H9 (cell line): ENCODE measurements at regions not wholly inside any gene's neighbourhood (a gene's known extent, or its start where the extent isn't known, plus 50 kb on each side); places are given as distances from the start of the nearest gene placed in this dataset.
"Not testable (repeated sequence)": the region's sequence is repeated elsewhere in the genome, so short reads cannot be mapped to it uniquely, and the experiment has no call there.

ENCODE experiments used
- DNase-seq: peaks from one replicate; pipeline ENCODE4 v3.0.0-alpha.2; 2017
- H2AFZ ChIP-seq: one replicate; pipeline ENCODE4 v1.6.1; 2013; ENCODE audit warnings: mild to moderate bottlenecking, low read length, control low read depth, moderate library complexity
- H2AK5ac ChIP-seq: 2 replicates; pipeline ENCODE4 v1.6.1; 2013; ENCODE audit warnings: low read length, control low read depth, mixed read lengths; ENCODE audit not compliant: insufficient read length
- H2BK120ac ChIP-seq: one replicate; pipeline ENCODE4 v1.6.1; 2013; ENCODE audit warnings: low read depth, mild to moderate bottlenecking, low read length, control low read depth, inconsistent platforms; ENCODE audit not compliant: poor library complexity, severe bottlenecking
- H2BK12ac ChIP-seq: 2 replicates; pipeline ENCODE4 v1.6.1; 2013; ENCODE audit warnings: low read length, control low read depth, mixed read lengths, low read depth; ENCODE audit not compliant: insufficient read length
- H2BK15ac ChIP-seq: 2 replicates; pipeline ENCODE4 v1.6.1; 2013; ENCODE audit warnings: low read depth, low read length, control low read depth
- H2BK20ac ChIP-seq: one replicate; pipeline ENCODE4 v1.6.1; 2013; ENCODE audit warnings: low read depth, mild to moderate bottlenecking, low read length, control low read depth, inconsistent platforms; ENCODE audit not compliant: poor library complexity, severe bottlenecking
- H2BK5ac ChIP-seq: 2 replicates; pipeline ENCODE4 v1.6.1; 2013; ENCODE audit warnings: low read length, control low read depth, mixed read lengths; ENCODE audit not compliant: insufficient read length
- H3K14ac ChIP-seq: 2 replicates; pipeline ENCODE4 v1.6.1; 2013; ENCODE audit warnings: low read length, control low read depth; ENCODE audit not compliant: insufficient read depth
- H3K18ac ChIP-seq: 2 replicates; pipeline ENCODE4 v1.6.1; 2013; ENCODE audit warnings: low read depth, mild to moderate bottlenecking, mixed read lengths, low read length, control low read depth; ENCODE audit not compliant: insufficient read length
- H3K23ac ChIP-seq: 2 replicates; pipeline ENCODE4 v1.6.1; 2013; ENCODE audit warnings: low read length, control low read depth, mixed read lengths, low read depth; ENCODE audit not compliant: insufficient read length
- H3K23me2 ChIP-seq: 2 replicates; pipeline ENCODE4 v1.6.1; 2013; ENCODE audit warnings: low read depth, mild to moderate bottlenecking, mixed read lengths, low read length, control low read depth; ENCODE audit not compliant: insufficient read length, poor library complexity, severe bottlenecking
- H3K27ac ChIP-seq: 2 replicates; pipeline ENCODE4 v1.5.1; 2013; ENCODE audit warnings: low read length, control low read depth, mixed read lengths, low read depth; ENCODE audit not compliant: insufficient read length
- H3K27me3 ChIP-seq: 2 replicates; pipeline ENCODE4 v1.6.1; 2013; ENCODE audit warnings: low read length, control low read depth, inconsistent platforms; ENCODE audit not compliant: insufficient read depth
- H3K4ac ChIP-seq: 2 replicates; pipeline ENCODE4 v1.6.1; 2013; ENCODE audit warnings: low read depth, mild to moderate bottlenecking, control low read depth, inconsistent platforms, low read length, moderate library complexity
- H3K4me1 ChIP-seq: 2 replicates; pipeline ENCODE4 v1.6.1; 2013; ENCODE audit warnings: low read length, control low read depth, inconsistent platforms; ENCODE audit not compliant: insufficient read depth
- H3K4me2 ChIP-seq: 2 replicates; pipeline ENCODE4 v1.6.1; 2013; ENCODE audit warnings: low read length, control low read depth, mixed read lengths; ENCODE audit not compliant: insufficient read length, insufficient read depth
- H3K56ac ChIP-seq: 2 replicates; pipeline ENCODE4 v1.6.1; 2013; ENCODE audit warnings: low read depth, mild to moderate bottlenecking, mixed read lengths, low read length, control low read depth; ENCODE audit not compliant: insufficient read length
- H3K79me1 ChIP-seq: 2 replicates; pipeline ENCODE4 v1.6.1; 2013; ENCODE audit warnings: low read depth, mild to moderate bottlenecking, moderate library complexity, low read length, control low read depth, inconsistent platforms; ENCODE audit not compliant: insufficient read depth, poor library complexity, severe bottlenecking
- H3K79me2 ChIP-seq: 2 replicates; pipeline ENCODE4 v1.6.1; 2013; ENCODE audit warnings: low read length, control low read depth, inconsistent platforms; ENCODE audit not compliant: insufficient read depth
- H3K9ac ChIP-seq: 2 replicates; pipeline ENCODE4 v1.6.1; 2013; ENCODE audit warnings: low read length, control low read depth, mixed read lengths; ENCODE audit not compliant: insufficient read length; ENCODE audit errors: extremely low read depth
- H3K9me3 ChIP-seq: one replicate; pipeline ENCODE4 v1.6.1; 2013; ENCODE audit warnings: low read depth, low read length, inconsistent platforms; ENCODE audit not compliant: control insufficient read depth
- H3T11ph ChIP-seq: one replicate; pipeline ENCODE4 v1.6.1; 2013; ENCODE audit warnings: mild to moderate bottlenecking, low read length, control low read depth, inconsistent platforms
- H4K20me1 ChIP-seq: one replicate; pipeline ENCODE4 v1.6.1; 2013; ENCODE audit not compliant: control insufficient read depth, insufficient read length, insufficient read depth
- H4K5ac ChIP-seq: 2 replicates; pipeline ENCODE4 v1.6.1; 2013; ENCODE audit warnings: low read depth, mild to moderate bottlenecking, mixed read lengths, low read length, control low read depth; ENCODE audit not compliant: insufficient read length
- H4K8ac ChIP-seq: replicated peaks from 2 replicates; pipeline ENCODE4 v1.6.1; 2013; ENCODE audit warnings: low read length, control low read depth, mixed read lengths, low read depth; ENCODE audit not compliant: insufficient read length
- H4K91ac ChIP-seq: 2 replicates; pipeline ENCODE4 v1.6.1; 2013; ENCODE audit warnings: low read depth, mild to moderate bottlenecking, moderate library complexity, mixed read lengths, low read length, control low read depth; ENCODE audit not compliant: insufficient read length
- H3K27ac Mint-ChIP-seq, 3 experiments: 2 replicates in 2 of 3; 3 replicates in 1 of 3; pipeline ENCODE4 v1.8.0; 2020 to 2021; ENCODE audit warnings: mixed read lengths in 3 of 3, mild to moderate bottlenecking in 1 of 3, moderate library complexity in 1 of 3
- H3K27me3 Mint-ChIP-seq: 2 replicates; pipeline ENCODE4 v1.8.0; 2021; ENCODE audit warnings: low read depth, mild to moderate bottlenecking, moderate library complexity, mixed read lengths
- H3K36me3 Mint-ChIP-seq, 3 experiments: 2 replicates in 2 of 3; 3 replicates in 1 of 3; pipeline ENCODE4 v1.8.0; 2020 to 2021; ENCODE audit warnings: low read depth in 3 of 3, mixed read lengths in 3 of 3; ENCODE audit not compliant: insufficient read depth in 1 of 3
- H3K4me1 Mint-ChIP-seq, 2 experiments: 2 replicates each; pipeline ENCODE4 v1.8.0; 2020; ENCODE audit warnings: mixed read lengths in 2 of 2
- H3K4me3 Mint-ChIP-seq, 2 experiments: 2 replicates in 1 of 2; 3 replicates in 1 of 2; pipeline ENCODE4 v1.8.0; 2020 to 2021; ENCODE audit warnings: mild to moderate bottlenecking in 2 of 2, mixed read lengths in 2 of 2, moderate library complexity in 1 of 2
- H3K9me3 Mint-ChIP-seq, 2 experiments: 2 replicates in 1 of 2; 3 replicates in 1 of 2; pipeline ENCODE4 v1.8.0; 2020; ENCODE audit warnings: mild to moderate bottlenecking in 2 of 2, mixed read lengths in 2 of 2, moderate library complexity in 1 of 2
- WGBS: extraction: QIAGEN DNeasy Blood & Tissue Kit; methylation state at CpG from one replicate; pipeline ENCODE4 v1.1.7; 2013; ENCODE audit warnings: missing lambda C conversion rate, low lambda C conversion rate, mixed read lengths; ENCODE audit not compliant: insufficient read length; ENCODE audit errors: extremely low coverage; 5-methylcytosine and 5-hydroxymethylcytosine counted together

GRCh38 chr1:143838598-143838929 lies 133.2 kb downstream of the FAM72C start:
- not testable (repeated sequence) for H3K36me3 Mint-ChIP-seq, H3K27me3 ChIP-seq, H3K27ac Mint-ChIP-seq, H3K4me1 Mint-ChIP-seq, H3K79me1 ChIP-seq, H3K4me1 ChIP-seq, H3K4ac ChIP-seq, H3K23me2 ChIP-seq, H3K18ac ChIP-seq, H3K56ac ChIP-seq, H2BK12ac ChIP-seq, H3K4me3 Mint-ChIP-seq, H3K27ac ChIP-seq, H2AK5ac ChIP-seq, H3K27me3 Mint-ChIP-seq, H3K14ac ChIP-seq, H2BK20ac ChIP-seq, H4K8ac ChIP-seq, H2BK120ac ChIP-seq, H4K20me1 ChIP-seq, H4K5ac ChIP-seq, H2BK15ac ChIP-seq, H3T11ph ChIP-seq, H4K91ac ChIP-seq, H2BK5ac ChIP-seq, DNase-seq, H3K23ac ChIP-seq, H3K79me2 ChIP-seq, H3K9ac ChIP-seq, H2AFZ ChIP-seq, H3K9me3 ChIP-seq
- peak overlapping the region; percentile 55 for H3K4me2 ChIP-seq
- no CpG with 5 or more reads among the region's 21 CpGs for WGBS
- H3K9me3 Mint-ChIP-seq: peaks cover 23% of the 10 kb centered on the region in 2 experiments

GRCh38 chr1:143837924-143838597 lies 133.7 kb downstream of the FAM72C start:
- H3K4me1 ChIP-seq, H2BK5ac ChIP-seq, H3K27ac ChIP-seq, H2AFZ ChIP-seq, H3K9me3 ChIP-seq, H3K36me3 Mint-ChIP-seq, H3K18ac ChIP-seq, H2BK120ac ChIP-seq, H3K27me3 Mint-ChIP-seq, H3K56ac ChIP-seq, H2AK5ac ChIP-seq, H2BK20ac ChIP-seq, H3K27me3 ChIP-seq, H3K23me2 ChIP-seq, H3K4ac ChIP-seq, H3K27ac Mint-ChIP-seq, H2BK15ac ChIP-seq, H4K8ac ChIP-seq, H3K4me1 Mint-ChIP-seq, H3T11ph ChIP-seq, H3K79me2 ChIP-seq, H3K4me2 ChIP-seq, H2BK12ac ChIP-seq, H3K9ac ChIP-seq, H3K23ac ChIP-seq, H4K91ac ChIP-seq, H4K5ac ChIP-seq, H3K14ac ChIP-seq, H3K79me1 ChIP-seq, H4K20me1 ChIP-seq: not testable (repeated sequence)
- peak; percentile 25 for DNase-seq
- peaks cover 23% of the 10 kb centered on the region in 2 experiments for H3K9me3 Mint-ChIP-seq
- peak overlapping the region in 1 of 2 experiments; percentile 10; a peak in 1 of 5 replicates for H3K4me3 Mint-ChIP-seq
- no CpG with 5 or more reads among the region's 25 CpGs for WGBS
